GM06990 (cell line): ENCODE measurements at regions not wholly inside any gene's neighbourhood (a gene's known extent, or its start where the extent isn't known, plus 50 kb on each side); places are given as distances from the start of the nearest gene placed in this dataset.

ENCODE experiments used
- DNase-seq: peaks from one replicate; pipeline ENCODE4 v3.0.0-alpha.2; 2011; ENCODE audit not compliant: insufficient read length; ENCODE audit errors: extremely low read depth
- H3K27me3 ChIP-seq: replicated peaks from 2 replicates; pipeline ENCODE4 v1.6.0; 2011; ENCODE audit warnings: low read length; ENCODE audit not compliant: control insufficient read depth, insufficient read depth
- H3K36me3 ChIP-seq: 2 replicates; pipeline ENCODE4 v1.5.1; 2011; ENCODE audit warnings: low read length; ENCODE audit not compliant: control insufficient read depth, insufficient read depth
- H3K4me3 ChIP-seq: replicated peaks from 2 replicates; pipeline ENCODE4 v1.5.1; 2011; ENCODE audit warnings: low read depth, mild to moderate bottlenecking, control low read depth, low read length
- TF ChIP-seq, protein P1 (sequence below): IDR thresholded peaks from 2 replicates; pipeline ENCODE4 v1.5.1; 2011; ENCODE audit warnings: low read length, control low read depth, mild to moderate bottlenecking, inconsistent platforms; ENCODE audit not compliant: insufficient read depth, poor library complexity, severe bottlenecking

- no peaks in the 10 kb centered on the region for H3K36me3 ChIP-seq
- H3K4me3 ChIP-seq = no peak overlapping the region
- TF ChIP-seq, protein P1, sequence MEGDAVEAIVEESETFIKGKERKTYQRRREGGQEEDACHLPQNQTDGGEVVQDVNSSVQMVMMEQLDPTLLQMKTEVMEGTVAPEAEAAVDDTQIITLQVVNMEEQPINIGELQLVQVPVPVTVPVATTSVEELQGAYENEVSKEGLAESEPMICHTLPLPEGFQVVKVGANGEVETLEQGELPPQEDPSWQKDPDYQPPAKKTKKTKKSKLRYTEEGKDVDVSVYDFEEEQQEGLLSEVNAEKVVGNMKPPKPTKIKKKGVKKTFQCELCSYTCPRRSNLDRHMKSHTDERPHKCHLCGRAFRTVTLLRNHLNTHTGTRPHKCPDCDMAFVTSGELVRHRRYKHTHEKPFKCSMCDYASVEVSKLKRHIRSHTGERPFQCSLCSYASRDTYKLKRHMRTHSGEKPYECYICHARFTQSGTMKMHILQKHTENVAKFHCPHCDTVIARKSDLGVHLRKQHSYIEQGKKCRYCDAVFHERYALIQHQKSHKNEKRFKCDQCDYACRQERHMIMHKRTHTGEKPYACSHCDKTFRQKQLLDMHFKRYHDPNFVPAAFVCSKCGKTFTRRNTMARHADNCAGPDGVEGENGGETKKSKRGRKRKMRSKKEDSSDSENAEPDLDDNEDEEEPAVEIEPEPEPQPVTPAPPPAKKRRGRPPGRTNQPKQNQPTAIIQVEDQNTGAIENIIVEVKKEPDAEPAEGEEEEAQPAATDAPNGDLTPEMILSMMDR = no peak
- H3K27me3 ChIP-seq = no peaks in the 10 kb centered on the region
- no peak for DNase-seq
These were observed 408.9 kb downstream of the MEIS1 start for GRCh38 chr2:66843847-66844246.

DNA sequence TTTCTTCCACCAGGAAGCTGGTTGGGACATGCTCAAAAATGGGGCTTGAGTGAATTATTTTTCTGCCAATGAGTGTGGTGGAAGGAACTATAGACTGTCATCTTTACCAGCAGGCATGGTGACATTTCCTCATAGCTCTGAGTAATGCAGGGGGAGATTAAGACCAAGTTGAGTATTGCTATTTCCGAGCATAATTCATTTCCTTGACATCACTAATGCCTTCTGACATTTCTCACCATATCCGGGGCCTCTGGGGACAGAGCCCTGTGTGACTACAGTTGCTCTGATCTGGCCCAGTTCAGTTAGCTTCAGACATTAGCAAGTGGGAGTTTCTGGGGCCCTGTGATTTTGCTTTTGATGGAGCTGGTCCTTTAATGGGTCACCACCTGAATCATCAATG, 410.4 kb downstream of the MEIS1 start:
- no peaks in the 10 kb centered on the region for H3K27me3 ChIP-seq
- DNase-seq = no peak
- H3K4me3 ChIP-seq = no peak overlapping the region
- no peaks in the 10 kb centered on the region for H3K36me3 ChIP-seq
- TF ChIP-seq, protein P1 = no peak

- no peaks in the 10 kb centered on the region for H3K27me3 ChIP-seq
- no peak overlapping the region for H3K4me3 ChIP-seq
- no peaks in the 10 kb centered on the region for H3K36me3 ChIP-seq
- TF ChIP-seq, protein P1 = no peak
- DNase-seq = no peak
These were observed 412.0 kb downstream of the MEIS1 start for GRCh38 chr2:66846887-66847286.

- DNase-seq = no peak
- Histone ChIP-seq H3K4me3 (no peak overlapping the region), H3K36me3 (no peaks in the 10 kb centered on the region), H3K27me3 (no peaks in the 10 kb centered on the region; the same call in 1 of the 2 replicates)
- TF ChIP-seq, protein P1 = no peak
These were observed 414.3 kb downstream of the MEIS1 start for GRCh38 chr2:66849153-66849755.

- Histone ChIP-seq H3K36me3 (no peaks in the 10 kb centered on the region), H3K27me3 (no peaks in the 10 kb centered on the region; the same call in 1 of the 2 replicates), H3K4me3 (no peak overlapping the region)
- no peak for DNase-seq
- TF ChIP-seq, protein P1 = no peak
These were observed 415.5 kb downstream of the MEIS1 start for GRCh38 chr2:66850376-66850775.

- Histone ChIP-seq H3K4me3 (no peak overlapping the region), H3K27me3 (no peaks in the 10 kb centered on the region; the same call in 1 of the 2 replicates), H3K36me3 (no peaks in the 10 kb centered on the region)
- no peak for DNase-seq
- TF ChIP-seq, protein P1 = no peak
These were observed 416.5 kb downstream of the MEIS1 start for GRCh38 chr2:66851449-66851872.
